Endothelial cell of umbilical vein (primary cell): ENCODE measurements at regions not wholly inside any gene's neighbourhood (a gene's known extent, or its start where the extent isn't known, plus 50 kb on each side); places are given as distances from the start of the nearest gene placed in this dataset.

Source experiments
- BruUV-seq: library from RNA; stranded (reverse); fragments of 400-500 nt; replicated peaks from 2 replicates; lab custom pipeline; 2021; lab: Mats Ljungman, UMichigan
- CTCF ChIA-PET: fragments of 300-600, 350-600 bp; sonication (Branson Sonifier 250); formaldehyde crosslinking; loops from one replicate; lab custom pipeline; 2021; ENCODE audit warnings: antibody characterized with exemption, inconsistent platforms; lab: Charles Lee
- POLR2A ChIA-PET: fragments of 300-600, 350-600 bp; sonication (Branson Sonifier 250); formaldehyde crosslinking; loops from one replicate; lab custom pipeline; 2021; ENCODE audit warnings: antibody characterized with exemption, inconsistent platforms; lab: Charles Lee
- DNase-seq: peaks from one replicate; pipeline ENCODE4 v3.0.0-alpha.2; 2011; ENCODE audit warnings: low read depth, low spot score
- FAIRE-seq: peaks from 2 replicates; lab custom pipeline; 2011; peaks lifted over from hg19 to GRCh38; lab: Jason Lieb, UNC
- H2AFZ ChIP-seq: 2 replicates; pipeline ENCODE4 v1.6.0; 2012; ENCODE audit warnings: low read depth, low read length, control low read depth, inconsistent platforms
- H3K27ac ChIP-seq: 2 replicates; pipeline ENCODE4 v1.5.1; 2011; ENCODE audit warnings: low read depth, mild to moderate bottlenecking, control low read depth, low read length, moderate library complexity; ENCODE audit not compliant: insufficient read depth
- H3K27me3 ChIP-seq, 2 experiments: 2 replicates each; pipeline versions ENCODE4 v1.6.0 to v1.6.1; 2011; ENCODE audit warnings: low read length in 2 of 2, mixed read lengths in 1 of 2; ENCODE audit not compliant: control insufficient read depth in 2 of 2, insufficient read depth in 2 of 2
- H3K36me3 ChIP-seq, 2 experiments: 2 replicates in 1 of 2; 3 replicates in 1 of 2; pipeline ENCODE4 v1.5.1; 2011; ENCODE audit warnings: low read length in 2 of 2, mild to moderate bottlenecking in 1 of 2, moderate library complexity in 1 of 2; ENCODE audit not compliant: control insufficient read depth in 2 of 2, insufficient read depth in 2 of 2; ENCODE audit errors: extremely low read depth in 1 of 2
- H3K4me1 ChIP-seq: 3 replicates; pipeline ENCODE4 v1.5.1; 2011; ENCODE audit warnings: mild to moderate bottlenecking, low read length; ENCODE audit not compliant: control insufficient read depth, insufficient read depth; ENCODE audit errors: extremely low read depth
- H3K4me2 ChIP-seq: 2 replicates; pipeline ENCODE4 v1.6.1; 2011; ENCODE audit warnings: low read length, control low read depth, mixed read lengths; ENCODE audit not compliant: insufficient read depth
- H3K4me3 ChIP-seq, 3 experiments: fragments of 200-600 bp in 1 of 3; sonication (generic), shearing (Covaris generic) in 1 of 3; replicated peaks in 1 of 3; 2 replicates each; pipeline ENCODE4 v1.5.1; 2011 to 2016; ENCODE audit warnings: control low read depth in 3 of 3, low read length in 3 of 3, mild to moderate bottlenecking in 2 of 3, inconsistent platforms in 1 of 3, low read depth in 1 of 3, moderate library complexity in 1 of 3; ENCODE audit not compliant: insufficient read depth in 1 of 3
- H3K79me2 ChIP-seq: 2 replicates; pipeline ENCODE4 v1.6.0; 2012; ENCODE audit warnings: low read length, inconsistent platforms; ENCODE audit not compliant: control insufficient read depth, insufficient read depth
- H3K9ac ChIP-seq: replicated peaks from 2 replicates; pipeline ENCODE3; 2011; ENCODE audit warnings: low read length, control low read depth; ENCODE audit not compliant: insufficient read depth; ENCODE audit errors: extremely low read depth
- H3K9me1 ChIP-seq: replicated peaks from 3 replicates; pipeline ENCODE4 v1.6.0; 2011; ENCODE audit warnings: mild to moderate bottlenecking, low read length; ENCODE audit not compliant: control insufficient read depth, insufficient read depth; ENCODE audit errors: extremely low read depth
- H3K9me3 ChIP-seq: replicated peaks from 2 replicates; pipeline ENCODE4 v1.5.1; 2012; ENCODE audit warnings: low read length, inconsistent platforms; ENCODE audit not compliant: control insufficient read depth, insufficient read depth
- H4K20me1 ChIP-seq: replicated peaks from 2 replicates; pipeline ENCODE3; 2011; ENCODE audit warnings: mild to moderate bottlenecking, low read length; ENCODE audit not compliant: control insufficient read depth, insufficient read depth; ENCODE audit errors: extremely low read depth
- EZH2 ChIP-seq: IDR thresholded peaks from 2 replicates; pipeline ENCODE4 v1.6.1; 2012; ENCODE audit warnings: borderline replicate concordance, low read depth, mild to moderate bottlenecking, moderate library complexity, low read length, inconsistent platforms; ENCODE audit not compliant: severe bottlenecking
- FOS ChIP-seq: IDR thresholded peaks from 2 replicates; pipeline ENCODE4 v1.6.1; 2011; ENCODE audit warnings: mild to moderate bottlenecking, low read length, moderate library complexity, borderline replicate concordance; ENCODE audit not compliant: insufficient read depth
- GATA2 ChIP-seq: IDR thresholded peaks from 2 replicates; pipeline ENCODE4 v1.7.0; 2011; ENCODE audit warnings: low read depth, mild to moderate bottlenecking, moderate library complexity, mixed read lengths, low read length; ENCODE audit not compliant: insufficient read length, insufficient read depth
- JUN ChIP-seq: IDR thresholded peaks from 2 replicates; pipeline ENCODE4 v1.6.1; 2011; ENCODE audit warnings: borderline replicate concordance, low read depth; ENCODE audit not compliant: insufficient read length, insufficient read depth
- MYC ChIP-seq: IDR thresholded peaks from one replicate; pipeline ENCODE4 v1.6.1; 2011; ENCODE audit warnings: mild to moderate bottlenecking, low read depth, low read length
- POLR2AphosphoS5 ChIP-seq: IDR thresholded peaks from 2 replicates; pipeline ENCODE4 v1.6.1; 2012; ENCODE audit warnings: low read depth, mild to moderate bottlenecking, control low read depth, low read length, moderate library complexity; ENCODE audit not compliant: insufficient read depth
- dilution Hi-C: fragments of 300-500 bp; cut with MboI; formaldehyde crosslinking; loops from one replicate; pipeline ENCODE4 v1.15.0; 2019; ENCODE audit warnings: low sequenced_read_pairs; ENCODE audit not compliant: extremely low pct_ligation_motif_present
- intact Hi-C: fragments of 100-400 bp; cut with micrococcal nuclease; formaldehyde crosslinking; loops from one replicate; pipeline ENCODE4 v1.10.0; 2022
- TF ChIP-seq, protein P1 (sequence below): IDR thresholded peaks from 2 replicates; pipeline ENCODE4 v1.6.1; 2011; ENCODE audit not compliant: insufficient read depth, insufficient read length
- TF ChIP-seq, protein P2 (sequence below), 2 donors: IDR thresholded peaks; 1 replicate in 1 of 2; 2 replicates in 1 of 2; pipeline ENCODE4 v1.5.1; 2011; ENCODE audit warnings: low read length in 2 of 2, mild to moderate bottlenecking in 2 of 2, moderate library complexity in 2 of 2, control low read depth in 1 of 2, inconsistent platforms in 1 of 2, low read depth in 1 of 2; ENCODE audit not compliant: insufficient read depth in 1 of 2; ENCODE audit errors: extremely low read depth in 1 of 2

DNA sequence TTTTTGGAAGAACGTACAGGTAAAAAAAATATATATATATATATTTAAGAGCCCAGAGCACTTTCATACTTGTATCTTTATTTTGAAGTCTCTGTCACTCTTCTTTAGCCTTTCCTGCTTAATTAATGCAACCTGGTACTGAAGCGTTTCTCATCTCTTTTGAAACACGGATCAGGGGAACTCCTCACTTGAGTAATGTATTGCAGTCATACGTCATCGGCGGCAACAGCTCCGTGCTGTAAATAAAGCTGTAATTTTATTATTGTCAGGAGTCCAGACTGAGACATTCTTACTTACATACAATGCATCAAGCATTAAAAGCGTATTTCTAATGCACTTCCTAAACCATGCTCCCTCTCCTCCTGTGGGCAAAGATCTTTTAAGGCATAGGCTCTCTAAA, 514.7 kb downstream of the SOX11 start:
- intact Hi-C loops = no loop called here

DNA sequence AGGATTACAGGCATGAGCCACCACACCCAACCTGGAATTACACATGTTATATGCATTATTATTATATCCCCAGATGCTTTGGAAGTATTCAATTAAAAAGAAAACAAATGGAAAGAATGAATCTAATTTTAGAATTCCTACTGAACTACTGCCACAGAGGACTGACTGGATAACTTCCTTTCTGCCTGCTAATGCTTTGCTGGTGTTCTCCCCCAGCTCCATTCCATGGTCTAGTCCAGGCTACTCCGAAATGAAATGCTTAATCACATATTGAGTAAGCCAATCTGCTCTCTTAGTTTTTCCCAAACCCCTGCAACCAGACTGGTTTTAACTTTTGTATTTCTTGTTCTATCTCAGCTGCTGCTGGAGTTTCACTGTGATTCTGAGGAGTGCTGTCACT, 519.1 kb downstream of the SOX11 start:
- intact Hi-C loops = no loop called here
- FAIRE-seq (no peak), DNase-seq (no peak)
- POLR2A ChIA-PET = no interaction called here
- Histone ChIP-seq H3K79me2 (no peaks in the 10 kb centered on the region), H2AFZ (no peak overlapping the region), H3K4me2 (no peak overlapping the region), H3K4me3 (no peak overlapping the region), H3K9ac (no peak overlapping the region), H3K4me1 (no peaks in the 10 kb centered on the region), H3K9me3 (peaks cover 3% of the 10 kb centered on the region), H4K20me1 (no peaks in the 10 kb centered on the region), H3K9me1 (no peaks in the 10 kb centered on the region), H3K27ac (no peak overlapping the region), H3K36me3 (no peaks in the 10 kb centered on the region), H3K27me3 (no peaks in the 10 kb centered on the region)
- CTCF ChIA-PET = no interaction called here
- TF ChIP-seq GATA2 (no peak), FOS (no peak), POLR2AphosphoS5 (no peak), EZH2 (no peak)
- TF ChIP-seq, protein P1, sequence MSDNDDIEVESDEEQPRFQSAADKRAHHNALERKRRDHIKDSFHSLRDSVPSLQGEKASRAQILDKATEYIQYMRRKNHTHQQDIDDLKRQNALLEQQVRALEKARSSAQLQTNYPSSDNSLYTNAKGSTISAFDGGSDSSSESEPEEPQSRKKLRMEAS = no peak
- no TSS peak for BruUV-seq
- dilution Hi-C loops = no loop called here

More for the DNA sequence above, 514.7 kb downstream of the SOX11 start:
- no peak for TF ChIP-seq MYC
- TF ChIP-seq JUN = no peak
- TF ChIP-seq POLR2AphosphoS5 = no peak
- TF ChIP-seq, protein P2, sequence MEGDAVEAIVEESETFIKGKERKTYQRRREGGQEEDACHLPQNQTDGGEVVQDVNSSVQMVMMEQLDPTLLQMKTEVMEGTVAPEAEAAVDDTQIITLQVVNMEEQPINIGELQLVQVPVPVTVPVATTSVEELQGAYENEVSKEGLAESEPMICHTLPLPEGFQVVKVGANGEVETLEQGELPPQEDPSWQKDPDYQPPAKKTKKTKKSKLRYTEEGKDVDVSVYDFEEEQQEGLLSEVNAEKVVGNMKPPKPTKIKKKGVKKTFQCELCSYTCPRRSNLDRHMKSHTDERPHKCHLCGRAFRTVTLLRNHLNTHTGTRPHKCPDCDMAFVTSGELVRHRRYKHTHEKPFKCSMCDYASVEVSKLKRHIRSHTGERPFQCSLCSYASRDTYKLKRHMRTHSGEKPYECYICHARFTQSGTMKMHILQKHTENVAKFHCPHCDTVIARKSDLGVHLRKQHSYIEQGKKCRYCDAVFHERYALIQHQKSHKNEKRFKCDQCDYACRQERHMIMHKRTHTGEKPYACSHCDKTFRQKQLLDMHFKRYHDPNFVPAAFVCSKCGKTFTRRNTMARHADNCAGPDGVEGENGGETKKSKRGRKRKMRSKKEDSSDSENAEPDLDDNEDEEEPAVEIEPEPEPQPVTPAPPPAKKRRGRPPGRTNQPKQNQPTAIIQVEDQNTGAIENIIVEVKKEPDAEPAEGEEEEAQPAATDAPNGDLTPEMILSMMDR (IDR thresholded peaks at IDR 0.05; ENCODE audit: extremely low read depth in 1 of 2, insufficient read depth in 1 of 2, low read depth in 1 of 2, low read length in 2 of 2) = no peak
- TF ChIP-seq GATA2 = no peak
- no peak for TF ChIP-seq FOS
- H3K4me3 ChIP-seq = no peak overlapping the region
- ChIA-PET CTCF (no interaction called here), POLR2A (no interaction called here)
- no TSS peak for BruUV-seq
- H3K36me3 ChIP-seq = no peaks in the 10 kb centered on the region
- H3K4me1 ChIP-seq = no peaks in the 10 kb centered on the region
- H4K20me1 ChIP-seq = no peaks in the 10 kb centered on the region
- peaks cover 2% of the 10 kb centered on the region for H3K9me3 ChIP-seq
- no peak overlapping the region for H2AFZ ChIP-seq
- no peak overlapping the region for H3K4me2 ChIP-seq
- no peaks in the 10 kb centered on the region for H3K9me1 ChIP-seq
- no peaks in the 10 kb centered on the region for H3K79me2 ChIP-seq
- dilution Hi-C loops = no loop called here
- no peaks in the 10 kb centered on the region for H3K27me3 ChIP-seq
- H3K27ac ChIP-seq = no peak overlapping the region
- H3K9ac ChIP-seq = no peak overlapping the region
- DNase-seq = no peak
- no peak for FAIRE-seq
